Hepatocyte (in vitro differentiated cells): ENCODE measurements at regions not wholly inside any gene's neighbourhood (a gene's known extent, or its start where the extent isn't known, plus 50 kb on each side); places are given as distances from the start of the nearest gene placed in this dataset.

Experiments used
- DNase-seq: peaks from one replicate; pipeline ENCODE4 v3.0.0-alpha.2; 2016; ENCODE audit warnings: low spot score
- H2AFZ ChIP-seq: fragments of 200-600 bp; sonication (generic); 2 replicates; pipeline ENCODE4 v1.6.0; 2016; ENCODE audit warnings: antibody characterized with exemption, mild to moderate bottlenecking
- H3K27ac ChIP-seq: fragments of 200-600 bp; sonication (generic); 2 replicates; pipeline ENCODE4 v1.5.1; 2016; ENCODE audit warnings: mild to moderate bottlenecking
- H3K27me3 ChIP-seq: fragments of 200-600 bp; sonication (generic); 2 replicates; pipeline ENCODE4 v1.6.1; 2016
- H3K36me3 ChIP-seq: fragments of 200-600 bp; sonication (generic); replicated peaks from 2 replicates; pipeline ENCODE4 v1.5.1; 2016; ENCODE audit warnings: low read depth; ENCODE audit not compliant: insufficient read depth
- H3K4me1 ChIP-seq: fragments of 200-600 bp; sonication (generic); 2 replicates; pipeline ENCODE4 v1.5.1; 2016; ENCODE audit warnings: mild to moderate bottlenecking, moderate library complexity; ENCODE audit not compliant: insufficient read depth
- H3K4me2 ChIP-seq: fragments of 200-600 bp; sonication (generic); 2 replicates; pipeline ENCODE4 v1.6.0; 2016
- H3K4me3 ChIP-seq: fragments of 200-600 bp; sonication (generic); 2 replicates; pipeline ENCODE4 v1.5.1; 2016; ENCODE audit warnings: mild to moderate bottlenecking
- H3K79me2 ChIP-seq: fragments of 200-600 bp; sonication (generic); 2 replicates; pipeline ENCODE4 v1.6.0; 2017; ENCODE audit warnings: mild to moderate bottlenecking
- H3K9me2 ChIP-seq: fragments of 200-600 bp; sonication (generic); replicated peaks from 2 replicates; pipeline ENCODE4 v1.6.0; 2017; ENCODE audit warnings: mild to moderate bottlenecking; ENCODE audit not compliant: insufficient read depth
- H3K9me3 ChIP-seq: fragments of 200-600 bp; sonication (generic); 2 replicates; pipeline ENCODE4 v1.5.1; 2016; ENCODE audit warnings: low read depth, mild to moderate bottlenecking
- H4K20me1 ChIP-seq: fragments of 200-600 bp; sonication (generic); 2 replicates; pipeline ENCODE4 v1.6.0; 2016; ENCODE audit warnings: mild to moderate bottlenecking; ENCODE audit not compliant: insufficient read depth, poor library complexity, severe bottlenecking
- EZH2 ChIP-seq: fragments of 200-600 bp; sonication (generic); IDR thresholded peaks from 2 replicates; pipeline ENCODE4 v1.6.1; 2016; ENCODE audit warnings: antibody characterized with exemption, mild to moderate bottlenecking, borderline replicate concordance
- EZH2phosphoT487 ChIP-seq: fragments of 200-600 bp; sonication (generic); IDR thresholded peaks from one replicate; pipeline ENCODE4 v1.6.1; 2018; ENCODE audit warnings: antibody characterized with exemption, mild to moderate bottlenecking, low read depth, moderate library complexity; ENCODE audit not compliant: unreplicated experiment, severe bottlenecking
- WGBS: methylation state at CpG from one replicate; pipeline ENCODE4 v1.1.6; 2016; ENCODE audit warnings: low lambda C conversion rate; ENCODE audit errors: missing lambda C conversion rate; 5-methylcytosine and 5-hydroxymethylcytosine counted together
- TF ChIP-seq, protein P1 (sequence below): fragments of 200-600 bp; sonication (generic); IDR thresholded peaks from 2 replicates; pipeline ENCODE4 v1.5.1; 2016; ENCODE audit warnings: antibody characterized with exemption, mild to moderate bottlenecking; ENCODE audit not compliant: poor library complexity

DNA sequence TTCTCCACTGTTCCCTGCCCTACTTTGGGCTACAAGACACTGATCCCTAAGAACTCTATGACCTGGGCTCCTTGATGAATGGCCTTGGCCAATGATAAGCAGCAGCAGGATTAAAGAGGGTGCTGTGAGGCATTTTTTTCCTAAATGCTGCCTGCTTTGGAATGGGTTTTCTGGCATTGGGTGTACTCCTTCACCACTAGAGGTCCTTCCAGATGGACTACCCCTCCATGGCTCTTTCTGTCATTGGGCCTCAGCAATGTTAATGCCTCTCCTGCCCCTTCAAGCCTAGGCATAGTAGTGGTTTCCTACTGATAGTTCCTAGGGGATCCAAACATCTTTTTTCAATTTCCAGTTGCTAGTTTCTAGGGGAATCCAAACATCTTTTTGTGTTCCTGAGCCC lies 319.3 kb upstream of the RPS23 start:
- Histone ChIP-seq H3K27me3 (no peaks in the 10 kb centered on the region), H3K4me2 (no peak overlapping the region), H3K79me2 (no peaks in the 10 kb centered on the region), H2AFZ (no peak overlapping the region), H3K9me2 (no peaks in the 10 kb centered on the region), H3K27ac (no peak overlapping the region), H3K4me1 (peaks cover 45% of the 10 kb centered on the region), H3K9me3 (no peaks in the 10 kb centered on the region), H4K20me1 (no peaks in the 10 kb centered on the region), H3K4me3 (no peak overlapping the region), H3K36me3 (no peaks in the 10 kb centered on the region)
- TF ChIP-seq, protein P1, sequence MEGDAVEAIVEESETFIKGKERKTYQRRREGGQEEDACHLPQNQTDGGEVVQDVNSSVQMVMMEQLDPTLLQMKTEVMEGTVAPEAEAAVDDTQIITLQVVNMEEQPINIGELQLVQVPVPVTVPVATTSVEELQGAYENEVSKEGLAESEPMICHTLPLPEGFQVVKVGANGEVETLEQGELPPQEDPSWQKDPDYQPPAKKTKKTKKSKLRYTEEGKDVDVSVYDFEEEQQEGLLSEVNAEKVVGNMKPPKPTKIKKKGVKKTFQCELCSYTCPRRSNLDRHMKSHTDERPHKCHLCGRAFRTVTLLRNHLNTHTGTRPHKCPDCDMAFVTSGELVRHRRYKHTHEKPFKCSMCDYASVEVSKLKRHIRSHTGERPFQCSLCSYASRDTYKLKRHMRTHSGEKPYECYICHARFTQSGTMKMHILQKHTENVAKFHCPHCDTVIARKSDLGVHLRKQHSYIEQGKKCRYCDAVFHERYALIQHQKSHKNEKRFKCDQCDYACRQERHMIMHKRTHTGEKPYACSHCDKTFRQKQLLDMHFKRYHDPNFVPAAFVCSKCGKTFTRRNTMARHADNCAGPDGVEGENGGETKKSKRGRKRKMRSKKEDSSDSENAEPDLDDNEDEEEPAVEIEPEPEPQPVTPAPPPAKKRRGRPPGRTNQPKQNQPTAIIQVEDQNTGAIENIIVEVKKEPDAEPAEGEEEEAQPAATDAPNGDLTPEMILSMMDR: no peak
- TF ChIP-seq EZH2 (no peak), EZH2phosphoT487 (no peak)
- DNase-seq: no peak

DNA sequence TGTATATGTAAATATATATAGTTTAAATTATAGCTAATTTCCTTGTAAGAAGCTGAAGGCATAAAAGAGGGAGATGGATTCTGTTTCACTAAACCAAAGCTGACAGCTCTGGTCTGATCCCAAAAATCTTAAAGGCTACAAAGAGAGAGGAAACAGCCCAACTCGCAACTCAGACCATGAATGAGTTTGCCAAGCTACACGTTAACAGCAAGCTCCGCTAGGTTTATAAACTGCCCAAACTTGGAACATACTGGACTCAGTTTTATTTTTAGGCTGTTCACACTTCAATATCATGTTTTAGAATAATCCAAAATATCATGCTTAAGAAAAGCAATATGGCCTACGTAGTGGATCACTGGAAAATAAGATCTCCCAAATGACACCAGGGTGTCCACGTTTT lies 318.3 kb upstream of the RPS23 start:
- WGBS: 94% methylated on average over 5 of the region's 5 CpGs
- peaks cover 35% of the 10 kb centered on the region for H3K4me1 ChIP-seq
- H3K79me2 ChIP-seq: no peaks in the 10 kb centered on the region
- H3K36me3 ChIP-seq: no peaks in the 10 kb centered on the region
- TF ChIP-seq EZH2phosphoT487 (no peak), EZH2 (no peak)
- TF ChIP-seq, protein P1: no peak
- H3K9me3 ChIP-seq: no peaks in the 10 kb centered on the region
- no peak for DNase-seq
- H4K20me1 ChIP-seq: no peaks in the 10 kb centered on the region
- H3K4me2 ChIP-seq: no peak overlapping the region
- no peaks in the 10 kb centered on the region for H3K9me2 ChIP-seq
- H3K4me3 ChIP-seq: no peak overlapping the region
- no peak overlapping the region for H2AFZ ChIP-seq
- H3K27me3 ChIP-seq: no peaks in the 10 kb centered on the region
- H3K27ac ChIP-seq: no peak overlapping the region

DNA sequence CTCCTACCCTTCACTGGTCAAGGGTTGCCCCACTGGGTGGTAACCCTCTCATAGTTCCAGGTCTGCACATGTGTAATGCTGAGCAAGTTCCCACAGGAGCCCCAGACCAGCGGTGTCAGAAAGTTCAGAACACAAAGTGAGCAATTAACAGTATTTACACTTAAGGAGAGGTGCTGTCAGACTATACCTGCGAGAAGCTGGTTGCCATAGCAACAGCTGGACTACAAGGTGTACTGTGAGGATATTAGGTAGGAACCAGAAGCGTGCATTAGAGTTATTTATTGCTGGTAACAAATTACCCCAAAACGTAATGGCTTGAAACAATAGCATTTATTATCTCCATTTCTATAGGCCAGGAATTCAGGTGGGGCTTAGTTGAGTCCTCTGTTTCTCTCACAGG lies 317.0 kb upstream of the RPS23 start:
- Histone ChIP-seq H3K4me2 (no peak overlapping the region), H3K27ac (peak overlapping the region; percentile 82), H3K4me3 (no peak overlapping the region), H3K9me2 (no peaks in the 10 kb centered on the region), H2AFZ (no peak overlapping the region), H3K4me1 (peaks cover 25% of the 10 kb centered on the region), H4K20me1 (no peaks in the 10 kb centered on the region), H3K36me3 (no peaks in the 10 kb centered on the region), H3K9me3 (no peaks in the 10 kb centered on the region), H3K27me3 (no peaks in the 10 kb centered on the region), H3K79me2 (no peaks in the 10 kb centered on the region)
- 50% methylated on average over 4 of the region's 4 CpGs for WGBS
- no peak for TF ChIP-seq EZH2
- DNase-seq: peak; percentile 79

DNA sequence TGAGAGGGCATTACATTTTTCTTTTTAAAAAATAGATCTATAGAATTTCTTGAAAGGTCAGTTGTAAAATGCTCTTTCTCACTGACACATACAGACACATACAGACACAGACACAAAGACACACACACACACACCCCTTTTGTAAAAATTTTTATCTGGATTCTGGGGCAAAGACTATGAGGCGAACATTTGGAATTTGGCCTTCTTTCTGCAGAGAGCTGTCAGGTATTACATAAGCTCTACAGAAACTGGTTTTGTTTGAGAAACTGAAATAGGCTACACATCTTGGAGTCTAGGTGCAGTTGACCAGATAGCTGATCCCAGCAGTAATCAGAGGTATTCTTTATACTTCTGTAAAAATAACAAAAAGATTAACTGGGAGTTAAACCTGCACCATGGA lies 315.9 kb upstream of the RPS23 start:
- H3K4me2 ChIP-seq: no peak overlapping the region
- H3K36me3 ChIP-seq: no peaks in the 10 kb centered on the region
- H3K9me3 ChIP-seq: no peaks in the 10 kb centered on the region
- peak; percentile 33 for DNase-seq
- no peaks in the 10 kb centered on the region for H4K20me1 ChIP-seq
- no peaks in the 10 kb centered on the region for H3K79me2 ChIP-seq
- WGBS: 43% methylated on average over 1 of the region's 1 CpG
- no peaks in the 10 kb centered on the region for H3K9me2 ChIP-seq
- H3K27ac ChIP-seq: peak overlapping the region; percentile 82
- H3K4me3 ChIP-seq: no peak overlapping the region
- H3K4me1 ChIP-seq: peaks cover 25% of the 10 kb centered on the region
- no peak for TF ChIP-seq EZH2phosphoT487
- TF ChIP-seq EZH2: no peak
- TF ChIP-seq, protein P1: no peak
- no peaks in the 10 kb centered on the region for H3K27me3 ChIP-seq
- no peak overlapping the region for H2AFZ ChIP-seq
